Muscle of arm (tissue), 1 donor: ENCODE measurements at regions not wholly inside any gene's neighbourhood (a gene's known extent, or its start where the extent isn't known, plus 50 kb on each side); places are given as distances from the start of the nearest gene placed in this dataset.

Source experiments
- DNase-seq: peaks from one replicate; pipeline ENCODE4 v3.0.0-alpha.2; 2013

DNA sequence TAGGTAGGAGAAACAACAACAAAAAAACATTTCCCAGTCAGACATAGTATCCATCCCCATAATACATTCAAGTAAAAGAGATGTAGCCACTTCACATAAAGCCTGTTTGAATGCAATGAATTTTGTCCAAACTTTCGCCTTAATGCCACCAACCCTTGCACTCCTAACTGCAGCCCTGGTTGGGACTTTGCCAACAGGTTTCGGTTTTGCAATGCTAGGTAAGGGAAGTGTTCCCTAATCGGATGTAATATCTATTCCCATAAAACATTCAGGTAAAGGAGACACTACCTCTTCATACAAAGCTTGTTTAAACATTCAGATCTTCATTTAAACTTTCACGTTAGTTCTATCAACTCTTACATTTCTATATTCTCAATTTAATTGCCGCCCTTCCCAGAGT is 336.1 kb downstream of the DRD1 start:
- DNase-seq: no peak

DNA sequence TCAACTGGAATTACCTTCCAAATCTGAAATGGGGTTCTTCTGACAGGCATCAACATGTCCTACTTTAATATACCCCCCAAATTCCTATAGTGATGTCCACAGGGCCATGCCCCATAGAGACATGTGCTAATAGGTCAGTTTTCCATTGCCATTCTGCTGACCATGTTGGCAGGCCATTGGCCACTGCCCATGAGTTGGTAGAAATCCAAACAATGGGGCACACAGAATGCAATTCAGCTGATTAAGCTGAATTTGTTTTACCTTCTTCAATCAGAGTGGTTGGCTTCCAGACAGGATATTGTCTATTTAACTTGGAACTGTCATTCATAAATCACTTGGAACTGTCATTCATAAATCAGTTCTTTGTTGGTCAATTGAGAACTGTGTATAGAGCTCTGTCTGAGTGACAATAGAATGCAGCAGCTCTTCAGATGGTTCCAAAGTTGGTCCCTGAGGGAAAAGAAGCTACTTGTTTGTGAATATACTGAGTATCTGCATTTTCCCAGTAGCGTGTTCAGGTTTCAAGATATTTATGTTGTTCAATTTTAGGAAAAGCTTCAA is 336.9 kb downstream of the DRD1 start:
- no peak for DNase-seq

DNA sequence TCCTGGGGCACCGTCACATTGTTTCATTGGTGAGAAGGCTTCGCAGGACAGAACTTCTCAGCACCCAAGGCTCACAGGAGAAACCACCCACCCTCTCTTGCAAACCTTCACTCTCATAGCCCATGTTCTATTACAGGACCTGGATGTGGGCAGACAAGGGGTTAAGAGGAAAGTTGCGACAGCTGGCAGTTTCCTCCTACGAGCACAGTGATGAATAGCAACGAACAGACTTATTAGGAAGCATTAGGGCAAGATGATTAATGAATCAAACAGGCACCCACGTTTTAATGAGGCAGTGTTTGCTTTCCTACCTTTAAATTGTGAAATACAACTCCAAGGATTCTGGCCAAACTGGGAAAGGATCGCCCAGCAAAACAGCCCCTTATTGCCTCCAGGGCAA is 339.3 kb downstream of the DRD1 start:
- no peak for DNase-seq

DNA sequence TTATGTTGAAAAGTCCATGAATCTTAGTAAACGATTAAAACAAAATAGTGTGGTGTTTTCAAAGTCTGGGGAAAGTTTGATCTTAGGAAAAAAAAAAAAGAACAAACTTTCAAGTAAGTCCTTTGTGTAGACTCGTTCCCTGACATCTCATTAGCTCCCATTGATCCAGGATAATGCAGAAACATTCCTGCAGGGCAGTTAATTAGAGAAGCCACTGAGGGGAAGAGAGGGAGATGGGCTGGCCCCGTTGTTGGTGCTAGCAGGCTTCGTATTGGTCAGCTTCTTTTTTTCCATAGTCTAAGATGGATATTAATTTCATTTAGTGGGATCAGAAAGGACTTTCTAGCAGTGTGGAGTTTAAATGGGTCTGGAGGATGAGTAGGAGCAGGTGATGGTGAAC is 340.2 kb downstream of the DRD1 start:
- DNase-seq: no peak

DNA sequence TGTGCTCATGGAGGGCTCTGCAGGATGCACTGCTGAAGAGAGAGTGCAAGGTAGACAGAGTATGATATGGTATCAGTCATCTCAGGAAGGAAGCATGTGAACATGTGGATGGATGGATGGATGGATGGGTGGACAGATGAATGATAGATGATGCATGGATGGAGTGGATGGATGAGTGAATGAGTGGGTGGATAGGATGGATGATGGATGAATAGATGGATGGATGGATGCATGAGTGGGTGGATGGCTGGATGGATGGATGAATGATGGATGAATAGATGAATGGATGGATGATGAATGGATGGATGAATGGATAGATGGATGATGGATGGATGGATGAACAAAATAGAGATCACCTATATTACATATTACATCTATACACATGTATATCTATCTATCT is 341.3 kb downstream of the DRD1 start:
- no peak for DNase-seq

DNA sequence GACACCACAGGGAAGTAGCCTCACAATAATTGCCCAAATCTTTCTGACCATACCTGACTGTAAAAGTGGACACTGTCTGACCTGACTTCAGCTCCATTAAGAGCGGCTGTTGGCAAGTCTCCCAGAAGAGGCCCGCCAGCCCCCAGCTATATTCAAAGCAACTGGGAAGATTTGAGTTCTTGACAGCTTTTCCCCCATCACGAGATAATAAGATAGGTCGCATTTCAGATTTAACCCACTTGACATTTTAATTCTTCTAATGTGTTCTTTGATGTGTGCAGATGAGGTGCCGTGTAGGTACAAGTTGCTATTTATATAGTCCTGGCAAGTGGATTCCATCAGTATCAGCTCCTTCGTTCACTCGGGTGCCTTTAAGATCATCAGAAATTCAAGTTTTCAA is 345.7 kb downstream of the DRD1 start:
- no peak for DNase-seq

DNA sequence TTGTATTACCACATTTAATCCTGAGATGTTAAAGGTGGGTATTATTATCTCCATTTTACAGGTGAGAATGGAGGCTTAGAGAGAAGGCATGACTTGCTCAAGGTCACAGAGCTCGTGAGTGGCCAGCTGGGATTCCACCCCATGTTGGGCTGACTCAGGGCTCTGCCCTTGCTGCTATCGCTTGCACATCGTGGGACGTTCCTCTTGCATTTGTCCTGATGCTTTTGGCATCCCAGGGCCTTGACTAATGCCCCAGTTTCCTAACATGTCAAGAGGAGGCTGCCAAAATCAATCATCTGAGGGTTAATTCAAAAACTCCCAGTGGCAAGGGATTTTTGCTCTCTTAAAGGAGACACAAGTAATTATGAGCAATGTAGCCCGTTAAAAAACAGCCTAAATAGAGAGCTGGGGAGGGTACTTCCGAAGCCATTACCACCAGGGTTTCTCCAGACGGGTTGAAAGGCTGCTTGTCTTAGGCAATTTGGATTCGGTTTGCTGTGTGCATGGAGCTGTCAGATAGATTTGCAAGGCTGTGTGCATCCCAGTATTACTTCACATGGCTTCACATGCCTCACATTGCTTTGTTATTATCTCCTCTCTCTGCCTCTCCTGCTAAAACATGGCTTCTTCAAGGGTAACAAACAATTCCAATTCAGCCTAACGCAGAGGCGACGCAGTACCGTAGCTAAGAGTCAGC is 347.4 kb downstream of the DRD1 start:
- DNase-seq: no peak

DNA sequence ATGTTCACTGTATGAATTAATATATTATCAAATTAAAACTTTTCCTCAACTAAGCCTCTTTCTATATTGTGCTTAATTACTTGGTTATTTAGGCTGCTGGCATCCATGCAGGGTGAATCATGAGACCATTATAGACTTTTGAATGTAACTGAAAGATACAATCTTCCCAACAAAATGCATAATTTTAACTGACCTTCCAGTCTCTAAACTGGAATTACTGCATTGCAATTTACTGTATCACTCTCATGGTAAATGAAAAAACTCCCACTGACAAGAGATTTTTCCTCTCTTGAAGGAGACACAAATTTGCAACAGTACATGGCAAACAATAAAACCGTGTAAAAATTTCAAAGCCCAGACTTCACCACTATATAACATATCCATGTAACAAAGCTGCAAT is 349.5 kb downstream of the DRD1 start:
- DNase-seq: no peak

DNA sequence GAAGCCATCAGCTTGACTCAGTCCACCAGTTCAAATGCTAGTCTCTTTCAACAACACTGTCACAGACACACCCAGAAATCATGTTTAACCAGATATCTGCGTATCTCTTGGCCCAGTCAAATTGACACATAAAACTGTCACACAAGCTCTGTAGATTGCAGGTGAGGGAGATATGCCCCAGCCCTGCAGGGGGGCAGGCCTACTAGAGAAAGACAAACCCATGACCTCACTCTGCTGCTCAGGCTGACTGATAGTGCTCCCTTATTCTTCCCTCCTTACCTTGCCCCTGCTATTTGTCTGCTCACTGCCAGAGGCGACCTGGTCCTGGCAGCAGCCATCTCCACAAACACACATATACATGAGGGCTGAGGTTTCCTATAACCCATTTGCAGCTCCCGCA is 351.3 kb downstream of the DRD1 start:
- no peak for DNase-seq

DNA sequence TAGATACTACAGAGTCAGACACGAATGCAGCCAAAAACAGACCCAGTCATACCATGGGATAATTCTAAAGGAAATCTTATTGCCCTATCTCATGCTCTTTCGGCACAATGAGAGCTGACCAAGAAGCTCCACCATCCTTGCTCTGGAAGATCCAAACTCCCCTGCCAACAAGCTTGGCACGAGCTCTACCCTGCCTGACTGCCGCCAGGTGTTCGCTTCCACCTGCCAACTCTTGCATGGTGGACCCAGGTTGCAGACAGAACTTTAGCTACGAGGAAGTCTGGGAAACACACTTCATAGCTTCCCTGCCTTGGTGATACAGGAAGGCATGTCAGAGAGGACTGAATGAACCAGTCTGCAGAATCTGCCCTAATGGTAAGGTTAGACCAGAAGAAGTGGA is 355.0 kb downstream of the DRD1 start:
- DNase-seq: no peak

DNA sequence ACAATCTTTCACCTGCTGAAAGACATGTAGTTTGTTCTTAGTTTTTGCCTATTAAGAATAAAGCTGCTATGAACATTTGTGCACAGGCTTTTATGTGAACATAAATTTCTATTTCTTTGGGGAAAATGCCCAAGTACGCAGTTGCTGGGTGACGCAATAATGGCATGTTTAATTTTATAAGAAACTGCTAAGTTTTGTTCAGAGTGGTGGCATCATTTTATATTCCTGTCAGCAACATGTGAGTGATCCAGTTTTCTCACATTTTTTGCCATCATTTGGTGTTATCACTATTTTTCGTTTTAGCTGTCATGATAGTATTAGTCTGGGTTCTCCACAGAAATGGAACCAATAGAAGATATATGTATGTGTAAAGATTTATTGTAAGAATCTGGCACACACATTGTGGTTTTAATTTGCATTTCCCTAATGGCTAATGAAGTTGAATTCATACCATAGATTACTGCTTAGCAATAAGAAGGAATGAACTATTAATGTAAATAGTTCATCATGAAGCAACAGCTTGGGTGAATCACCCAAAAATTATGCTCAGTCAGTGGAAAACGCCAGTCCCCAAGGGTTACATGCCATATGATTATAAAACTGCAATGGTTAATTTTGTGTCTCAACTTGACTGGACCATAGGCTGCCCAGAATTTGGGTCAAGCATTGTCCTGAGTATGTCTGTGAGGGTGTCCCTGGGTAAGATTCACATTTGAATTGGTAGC is 358.6 kb downstream of the MSX2 start:
- DNase-seq: no peak

DNA sequence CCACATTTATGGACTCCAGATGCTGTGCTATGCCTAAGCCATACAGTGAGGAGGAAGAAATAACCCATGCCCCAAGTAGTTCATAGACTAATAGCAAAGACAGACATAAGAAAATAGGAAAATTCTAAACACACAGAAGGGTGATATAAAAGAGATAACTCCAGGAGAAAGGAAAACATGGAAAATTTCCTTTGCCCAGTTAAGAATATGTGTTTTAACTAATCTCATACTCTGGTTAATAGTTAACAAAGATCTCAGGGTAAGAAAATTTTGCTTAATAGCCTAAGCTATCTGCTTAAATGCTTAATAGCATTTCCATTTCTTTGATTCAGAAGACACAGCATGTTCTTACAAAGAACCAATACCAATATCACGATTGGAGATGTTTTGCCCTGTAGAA is 358.0 kb downstream of the MSX2 start:
- no peak for DNase-seq

DNA sequence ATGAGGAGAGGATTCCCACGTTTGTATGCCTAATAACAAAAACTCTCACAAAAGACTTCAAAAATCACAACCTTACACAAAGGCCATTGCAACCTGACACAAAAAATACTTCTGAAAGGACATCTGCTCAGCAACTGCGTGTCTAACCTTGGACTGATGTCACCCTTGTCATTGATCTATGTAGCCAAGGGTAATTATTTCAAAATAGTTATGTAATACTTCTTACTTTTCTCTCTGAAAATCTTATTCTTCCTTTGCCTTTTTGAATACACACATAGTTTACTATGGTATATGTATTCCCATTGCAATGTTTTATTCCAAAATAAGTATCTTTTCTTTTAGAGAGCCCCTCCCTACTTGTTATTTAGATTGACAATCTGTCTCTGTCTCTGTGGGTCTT is 355.3 kb downstream of the MSX2 start:
- DNase-seq: no peak

DNA sequence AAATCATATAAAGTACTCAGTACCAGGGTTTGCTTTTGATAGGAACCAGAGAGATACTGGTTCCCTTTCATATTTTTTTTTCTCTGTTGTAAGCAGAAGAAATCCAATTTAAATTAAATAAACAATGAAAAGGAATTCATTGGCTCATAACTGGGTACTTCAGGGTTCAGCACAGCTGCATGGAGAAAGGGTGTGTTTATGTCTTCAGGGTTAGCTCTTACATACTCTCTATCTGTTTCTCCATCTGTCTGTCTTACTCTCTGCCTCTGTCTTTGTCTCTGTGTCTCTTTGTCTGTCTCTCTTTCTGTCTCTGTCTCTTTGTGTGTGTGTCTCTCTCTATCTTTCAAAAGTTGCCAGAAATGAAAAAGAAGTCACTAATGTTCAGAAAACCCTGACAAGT is 345.9 kb downstream of the MSX2 start:
- no peak for DNase-seq

DNA sequence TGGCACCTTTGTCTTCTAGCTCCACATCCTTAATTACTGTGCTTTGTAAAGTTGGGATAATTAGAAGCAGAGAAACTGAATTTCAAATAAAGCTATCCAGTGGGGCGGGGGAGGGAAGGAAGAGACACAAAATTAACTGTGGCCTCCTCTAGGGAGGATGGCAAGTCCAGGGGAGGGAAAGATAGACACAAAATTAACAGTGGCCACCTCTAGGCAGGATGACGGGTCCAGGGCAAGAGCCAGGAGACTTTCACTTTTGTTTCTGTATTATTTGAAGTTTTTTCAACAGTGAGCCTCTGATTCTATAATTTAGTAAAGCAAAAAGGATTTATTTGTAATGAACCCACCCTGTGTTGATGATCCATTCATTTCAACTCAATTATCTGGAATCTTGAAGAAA is 335.9 kb downstream of the MSX2 start:
- DNase-seq: no peak

DNA sequence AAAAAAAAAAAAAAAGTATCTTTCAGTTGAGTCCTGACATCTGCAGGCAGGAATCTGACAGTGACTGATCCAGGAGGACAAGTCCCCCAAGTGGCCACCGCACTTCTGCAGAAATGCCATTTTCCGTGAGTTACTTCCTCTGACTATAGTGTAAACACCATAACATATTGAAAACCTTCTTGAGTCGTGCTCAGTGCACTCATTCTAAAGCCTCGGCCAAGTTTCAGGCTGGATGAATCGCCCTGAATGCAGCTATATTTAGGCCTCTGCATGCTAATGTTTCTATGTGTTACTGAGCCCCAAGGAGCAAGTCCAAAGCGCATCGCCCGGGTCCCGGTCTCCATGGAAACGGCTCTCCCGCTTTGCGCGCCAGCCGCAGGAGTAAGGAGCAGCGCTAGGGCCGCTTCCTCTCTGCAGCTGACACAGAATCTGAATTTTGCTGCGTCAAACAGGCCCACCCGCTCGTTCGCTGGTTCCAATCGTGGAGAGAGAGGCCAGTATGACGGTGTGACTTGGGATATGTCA is 335.4 kb downstream of the MSX2 start:
- DNase-seq: peak; percentile 52

DNA sequence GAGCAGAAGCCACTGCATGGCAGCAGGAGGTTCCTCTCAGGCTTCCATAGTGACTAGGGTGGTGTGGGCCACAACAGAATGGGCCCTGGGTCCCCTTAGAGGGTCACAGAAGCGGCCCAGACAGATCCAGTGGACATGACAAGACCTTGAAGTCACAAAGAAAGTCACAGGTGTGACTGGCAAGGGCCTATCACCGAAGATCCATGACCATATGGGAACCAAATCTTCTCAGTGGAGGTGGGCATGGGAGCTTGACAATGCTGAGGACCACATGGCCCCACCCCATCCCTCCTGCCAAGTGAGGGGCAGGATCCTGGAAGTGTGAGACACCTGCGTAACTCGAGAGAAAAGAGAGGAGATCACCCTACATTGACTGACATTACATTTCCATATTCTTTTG is 332.4 kb downstream of the MSX2 start:
- no peak for DNase-seq

DNA sequence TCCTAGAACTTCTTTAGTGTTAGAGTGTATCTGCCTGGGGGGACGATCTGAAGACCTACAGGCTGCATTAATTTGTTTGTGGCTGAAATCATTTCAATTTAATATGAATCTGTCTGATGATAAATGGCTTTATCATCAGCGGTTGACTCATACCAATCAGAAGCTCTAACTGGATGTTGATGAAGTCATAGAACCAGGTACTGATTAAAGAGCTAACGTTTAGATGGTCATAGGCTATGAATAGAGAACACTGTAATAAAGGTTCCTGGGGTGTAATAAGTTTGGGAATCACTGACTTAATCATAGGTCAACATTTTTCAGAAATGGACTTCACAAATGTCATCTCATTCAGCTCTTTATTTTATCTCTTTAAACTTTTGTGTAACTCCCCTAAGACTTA is 329.9 kb downstream of the MSX2 start:
- no peak for DNase-seq

DNA sequence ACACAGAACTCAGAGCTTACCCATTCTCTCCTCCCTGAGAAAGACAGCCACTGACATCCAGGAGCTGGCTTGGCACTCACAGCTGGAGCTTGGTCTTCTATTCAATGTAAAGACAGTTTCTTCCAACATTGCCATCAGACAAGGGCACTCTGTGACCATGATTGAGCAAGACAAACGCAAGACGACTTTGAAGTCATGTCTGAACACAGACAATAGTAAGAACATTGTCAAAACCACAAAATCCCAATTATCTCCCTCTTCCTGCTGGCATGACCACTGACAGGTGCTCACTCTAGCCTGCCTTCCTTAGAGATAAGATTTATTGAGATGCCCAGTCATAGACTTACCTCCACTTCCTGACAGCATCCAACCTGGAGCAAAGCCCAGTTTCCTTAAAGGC is 328.0 kb downstream of the MSX2 start:
- DNase-seq: no peak

DNA sequence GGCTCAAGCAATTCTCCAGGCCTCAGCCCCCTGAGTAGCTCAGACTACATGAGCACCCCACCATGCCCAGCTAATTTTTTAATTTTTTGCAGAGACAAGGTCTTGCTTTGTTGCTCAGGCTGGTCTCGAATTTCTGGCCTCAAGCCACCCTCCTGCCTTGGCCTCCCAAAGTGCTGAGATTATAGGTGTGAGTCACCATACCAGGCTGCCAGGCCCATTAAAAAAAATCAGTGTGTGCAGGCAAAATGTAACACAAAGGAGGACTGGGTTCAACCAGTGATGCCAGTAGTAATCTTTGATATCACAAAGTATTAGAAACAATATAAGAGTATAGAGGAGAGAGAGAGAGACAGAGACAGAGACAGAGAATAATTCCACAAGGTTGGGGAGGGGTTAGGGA is 322.7 kb downstream of the MSX2 start:
- no peak for DNase-seq

DNA sequence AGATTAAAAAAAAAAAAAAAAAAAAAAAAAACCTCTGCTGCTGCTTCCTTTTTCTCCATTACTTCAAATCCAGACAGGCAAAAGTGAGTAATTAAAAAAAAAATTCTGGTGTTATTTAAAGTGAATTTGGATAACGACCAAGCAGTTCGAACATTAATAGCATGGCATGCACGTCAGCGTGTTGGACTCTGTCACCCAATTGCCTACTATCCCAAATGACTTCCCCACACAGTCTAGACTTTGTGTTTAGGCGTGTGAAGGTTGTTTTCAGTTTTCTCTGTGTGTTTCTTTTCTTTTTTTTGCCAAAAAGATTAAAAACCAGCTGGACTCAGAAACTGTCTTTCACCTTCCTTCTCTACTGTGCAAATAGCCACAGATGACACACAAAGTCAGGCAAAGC is 321.4 kb downstream of the MSX2 start:
- DNase-seq: no peak

DNA sequence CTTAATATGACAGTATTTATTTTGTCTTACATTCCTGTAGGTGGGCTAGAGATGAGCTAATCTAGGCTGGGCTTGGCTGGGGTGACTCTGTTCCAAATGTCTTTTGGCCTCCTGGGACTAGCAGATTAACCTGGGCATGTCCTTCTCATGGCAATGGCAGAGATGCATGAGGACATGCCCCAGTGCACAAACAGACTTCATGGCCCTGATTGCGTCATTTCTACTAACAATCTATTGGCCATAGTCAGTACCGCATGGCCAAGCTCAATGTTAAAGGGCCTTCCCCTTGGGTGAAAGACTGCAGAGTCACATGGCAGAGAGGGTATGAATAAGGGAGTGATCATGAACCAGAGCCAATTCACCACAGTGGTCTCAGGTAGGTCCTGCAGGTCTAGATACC is 313.4 kb downstream of the MSX2 start:
- no peak for DNase-seq

DNA sequence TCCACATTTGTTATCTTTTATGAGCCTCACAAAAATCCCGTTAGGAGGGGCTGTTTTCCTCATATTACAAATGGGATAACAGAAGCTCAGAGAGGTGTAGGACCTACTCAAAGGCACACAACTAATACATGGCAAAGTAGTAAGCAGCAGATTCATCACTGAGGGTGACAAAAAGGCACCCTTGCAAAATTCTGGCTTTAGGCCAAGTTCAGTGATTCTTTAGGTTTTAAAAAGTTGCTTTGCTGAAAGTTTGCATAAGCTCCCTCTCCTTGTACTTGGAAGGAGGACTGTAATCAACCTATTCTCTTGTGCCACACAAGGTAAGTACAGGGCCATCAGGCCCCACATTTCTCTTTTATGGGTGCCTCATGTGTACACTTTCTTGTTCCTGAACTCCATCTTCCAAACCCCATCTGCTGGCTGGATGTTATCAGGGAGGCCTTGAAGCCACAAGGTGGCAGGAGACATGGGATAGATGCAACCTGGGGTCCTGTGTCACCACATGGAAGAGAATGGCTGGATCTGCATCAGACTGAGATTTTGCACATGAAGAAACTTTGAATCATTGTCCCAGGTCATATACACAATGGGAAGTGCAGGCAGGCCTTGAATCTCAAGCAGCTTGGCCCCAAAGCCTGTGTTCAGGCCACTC is 311.6 kb downstream of the MSX2 start:
- no peak for DNase-seq
